Stomach (tissue), 4 donors: ENCODE measurements at regions not wholly inside any gene's neighbourhood (a gene's known extent, or its start where the extent isn't known, plus 50 kb on each side); places are given as distances from the start of the nearest gene placed in this dataset.
"Not testable (repeated sequence)": the region's sequence is repeated elsewhere in the genome, so short reads cannot be mapped to it uniquely, and the experiment has no call there.

Experiments used
- EP300 ChIP-seq: sonication (generic); formaldehyde crosslinking; IDR thresholded peaks from one replicate; pipeline ENCODE4 v1.6.1; 2017; ENCODE audit warnings: antibody characterized with exemption
- POLR2A ChIP-seq, 4 donors: fragments of 450-650 bp; IDR thresholded peaks; one replicate each; pipeline ENCODE4 v1.6.1; 2016; ENCODE audit warnings: antibody characterized with exemption in 4 of 4, control low read depth in 2 of 4, mild to moderate bottlenecking in 1 of 4, moderate library complexity in 1 of 4
- TF ChIP-seq, protein P1 (sequence below), 7 experiments: fragments of 450-650 bp in 4 of 7; fragments of 200-600 bp in 3 of 7; sonication (generic) in 3 of 7; IDR thresholded peaks; one replicate each; pipeline ENCODE4 v1.5.1; 2016 to 2019; ENCODE audit warnings: antibody characterized with exemption in 7 of 7, control low read depth in 2 of 7, mild to moderate bottlenecking in 1 of 7

DNA sequence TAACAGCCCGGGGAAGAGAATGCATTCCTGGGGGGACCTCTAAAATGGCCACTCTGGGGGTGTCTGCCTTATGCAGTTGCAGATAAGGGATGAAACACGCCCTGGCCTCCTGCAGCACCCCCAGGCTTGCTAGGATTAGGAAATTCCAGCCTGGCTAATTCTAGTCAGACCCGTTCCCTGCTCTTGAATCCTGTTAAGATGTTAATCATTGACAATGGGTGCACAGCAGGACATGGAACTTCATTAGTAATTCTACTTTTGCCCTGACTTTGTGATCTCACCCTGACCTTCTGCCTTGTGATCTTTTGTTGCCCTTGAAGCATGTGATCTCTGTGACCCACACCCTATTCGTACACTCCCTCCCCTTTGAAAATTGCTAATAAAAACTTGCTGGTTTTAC lies 131.7 kb upstream of the ADGRL4 start:
- TF ChIP-seq, protein P1, sequence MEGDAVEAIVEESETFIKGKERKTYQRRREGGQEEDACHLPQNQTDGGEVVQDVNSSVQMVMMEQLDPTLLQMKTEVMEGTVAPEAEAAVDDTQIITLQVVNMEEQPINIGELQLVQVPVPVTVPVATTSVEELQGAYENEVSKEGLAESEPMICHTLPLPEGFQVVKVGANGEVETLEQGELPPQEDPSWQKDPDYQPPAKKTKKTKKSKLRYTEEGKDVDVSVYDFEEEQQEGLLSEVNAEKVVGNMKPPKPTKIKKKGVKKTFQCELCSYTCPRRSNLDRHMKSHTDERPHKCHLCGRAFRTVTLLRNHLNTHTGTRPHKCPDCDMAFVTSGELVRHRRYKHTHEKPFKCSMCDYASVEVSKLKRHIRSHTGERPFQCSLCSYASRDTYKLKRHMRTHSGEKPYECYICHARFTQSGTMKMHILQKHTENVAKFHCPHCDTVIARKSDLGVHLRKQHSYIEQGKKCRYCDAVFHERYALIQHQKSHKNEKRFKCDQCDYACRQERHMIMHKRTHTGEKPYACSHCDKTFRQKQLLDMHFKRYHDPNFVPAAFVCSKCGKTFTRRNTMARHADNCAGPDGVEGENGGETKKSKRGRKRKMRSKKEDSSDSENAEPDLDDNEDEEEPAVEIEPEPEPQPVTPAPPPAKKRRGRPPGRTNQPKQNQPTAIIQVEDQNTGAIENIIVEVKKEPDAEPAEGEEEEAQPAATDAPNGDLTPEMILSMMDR (IDR thresholded peaks at IDR 0.05), result not testable (repeated sequence)
- not testable (repeated sequence) for TF ChIP-seq EP300; POLR2A (IDR thresholded peaks at IDR 0.05)
